SU-DHL-6 (cell line): ENCODE measurements at regions not wholly inside any gene's neighbourhood (a gene's known extent, or its start where the extent isn't known, plus 50 kb on each side); places are given as distances from the start of the nearest gene placed in this dataset.

Experiments
- H2AFZ ChIP-seq: fragments of 200-600 bp; sonication (generic); 2 replicates; pipeline ENCODE4 v1.6.1; 2014; ENCODE audit warnings: low read depth, mild to moderate bottlenecking, moderate library complexity, mixed read lengths, antibody characterized with exemption, low read length; ENCODE audit not compliant: severe bottlenecking
- H3F3A ChIP-seq: fragments of 200-600 bp; shearing (Covaris generic); 2 replicates; pipeline ENCODE4 v1.6.0; 2016; ENCODE audit warnings: antibody characterized with exemption, mild to moderate bottlenecking; ENCODE audit not compliant: insufficient read depth
- H3K27ac ChIP-seq: fragments of 200-600 bp; sonication (generic); 2 replicates; pipeline ENCODE4 v1.5.1; 2016; ENCODE audit warnings: low read depth, mild to moderate bottlenecking, low read length, moderate library complexity, mixed read lengths
- H3K27me3 ChIP-seq: fragments of 200-600 bp; sonication (generic), shearing (Covaris generic); 2 replicates; pipeline ENCODE4 v1.6.0; 2014; ENCODE audit warnings: mild to moderate bottlenecking, low read length
- H3K36me3 ChIP-seq: fragments of 200-600 bp; sonication (generic); 2 replicates; pipeline ENCODE4 v1.6.1; 2014; ENCODE audit warnings: mild to moderate bottlenecking, low read length, mixed read lengths
- H3K4me2 ChIP-seq: fragments of 300-600, 200-600 bp; shearing (Covaris generic), sonication (generic); 2 replicates; pipeline ENCODE4 v1.6.0; 2014; ENCODE audit warnings: low read length, low read depth, mild to moderate bottlenecking; ENCODE audit not compliant: poor library complexity, severe bottlenecking
- H3K4me3 ChIP-seq: fragments of 200-600 bp; sonication (generic); 2 replicates; pipeline ENCODE4 v1.5.1; 2014; ENCODE audit warnings: antibody characterized with exemption, low read length, mild to moderate bottlenecking, mixed read lengths; ENCODE audit not compliant: insufficient read depth, poor library complexity, severe bottlenecking
- H3K79me2 ChIP-seq: fragments of 200-600 bp; sonication (generic); 2 replicates; pipeline ENCODE4 v1.6.1; 2014; ENCODE audit warnings: mild to moderate bottlenecking, low read length, moderate library complexity; ENCODE audit not compliant: insufficient read depth
- H3K9ac ChIP-seq: fragments of 200-600 bp; sonication (generic); 2 replicates; pipeline ENCODE4 v1.7.0; 2014; ENCODE audit warnings: mild to moderate bottlenecking, low read length
- H3K9me2 ChIP-seq: fragments of 200-600 bp; sonication (generic); replicated peaks from 2 replicates; pipeline ENCODE4 v1.6.1; 2014; ENCODE audit warnings: low read length; ENCODE audit not compliant: insufficient read depth
- H3K9me3 ChIP-seq: fragments of 200-600 bp; sonication (generic); 2 replicates; pipeline ENCODE4 v1.6.1; 2014; ENCODE audit warnings: low read length, mixed read lengths; ENCODE audit not compliant: insufficient read depth
- H4K20me1 ChIP-seq: fragments of 200-600 bp; sonication (generic); 2 replicates; pipeline ENCODE4 v1.6.1; 2014; ENCODE audit warnings: low read depth, mild to moderate bottlenecking, antibody characterized with exemption, low read length, moderate library complexity, mixed read lengths
- CTCF ChIP-seq: fragments of 200-600 bp; sonication (generic); IDR thresholded peaks from one replicate; pipeline ENCODE4 v1.5.1; 2017; ENCODE audit warnings: antibody characterized with exemption, mild to moderate bottlenecking, low read length, moderate library complexity; ENCODE audit not compliant: insufficient read depth, poor library complexity, severe bottlenecking
- EZH2phosphoT487 ChIP-seq: fragments of 200-600 bp; sonication (generic), shearing (Covaris generic); conservative IDR thresholded peaks from 2 replicates; pipeline ENCODE4 v1.6.1; 2018; ENCODE audit warnings: mild to moderate bottlenecking, antibody characterized with exemption, low read length, moderate library complexity, mixed read lengths

DNA sequence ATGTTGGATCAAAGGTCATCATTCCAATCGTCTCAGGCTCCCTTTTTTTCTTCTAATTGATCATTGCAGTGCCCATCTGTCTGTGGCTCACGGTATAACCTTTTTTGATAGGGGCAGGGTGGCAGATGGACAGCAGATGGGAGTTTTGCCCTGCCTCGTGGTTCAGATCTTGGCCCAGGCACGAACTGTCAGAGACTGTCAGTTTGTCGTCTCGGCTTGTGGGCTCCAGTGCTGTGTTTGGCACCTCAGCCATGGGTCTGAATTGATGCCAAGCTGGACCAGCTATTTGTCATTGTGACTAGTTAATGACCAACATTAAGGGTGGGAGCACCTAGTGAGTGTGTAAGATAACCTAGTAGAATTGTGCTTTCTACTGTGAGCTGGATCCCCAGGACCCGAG is 197.6 kb downstream of the PRL start:
- no peak for TF ChIP-seq EZH2phosphoT487
- TF ChIP-seq CTCF: no peak
- H3K4me2 ChIP-seq: no peak overlapping the region
- H3K27me3 ChIP-seq: no peaks in the 10 kb centered on the region
- no peak overlapping the region for H3K9ac ChIP-seq
- H3K4me3 ChIP-seq: no peak overlapping the region
- H3F3A ChIP-seq: no peaks in the 10 kb centered on the region
- no peaks in the 10 kb centered on the region for H3K36me3 ChIP-seq
- H3K79me2 ChIP-seq: no peaks in the 10 kb centered on the region
- no peak overlapping the region for H2AFZ ChIP-seq
- H3K9me2 ChIP-seq: no peaks in the 10 kb centered on the region
- H4K20me1 ChIP-seq: no peaks in the 10 kb centered on the region
- no peaks in the 10 kb centered on the region for H3K9me3 ChIP-seq
- no peak overlapping the region for H3K27ac ChIP-seq

GRCh38 chr6:22099923-22100322 is 196.9 kb downstream of the PRL start:
- Histone ChIP-seq H3K4me3 (no peak overlapping the region), H3K9me2 (no peaks in the 10 kb centered on the region), H3K36me3 (no peaks in the 10 kb centered on the region), H3K27ac (no peak overlapping the region), H3K9me3 (no peaks in the 10 kb centered on the region), H3K4me2 (no peak overlapping the region), H3K79me2 (no peaks in the 10 kb centered on the region), H3K9ac (no peak overlapping the region), H3K27me3 (no peaks in the 10 kb centered on the region), H2AFZ (no peak overlapping the region), H4K20me1 (no peaks in the 10 kb centered on the region), H3F3A (no peaks in the 10 kb centered on the region)
- TF ChIP-seq EZH2phosphoT487 (no peak), CTCF (no peak)

DNA sequence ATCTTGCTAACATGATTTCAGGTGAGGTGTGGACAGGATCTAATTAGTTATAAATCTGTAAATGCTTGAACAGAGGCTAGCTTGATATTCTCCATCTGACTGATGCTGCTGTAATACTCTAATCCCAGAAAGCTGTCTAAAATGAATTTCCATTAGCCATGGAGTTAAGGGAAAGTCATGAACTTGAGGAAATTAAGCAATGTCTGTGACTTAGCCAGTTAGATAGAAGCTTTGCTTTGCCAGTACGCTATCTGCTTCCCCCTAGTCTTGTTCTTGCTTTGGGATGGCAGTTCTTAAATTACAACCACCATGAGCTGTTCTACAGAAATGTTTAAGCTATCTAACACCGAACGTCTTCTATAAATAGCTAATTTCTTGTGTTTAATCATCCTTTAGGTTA is 195.7 kb downstream of the PRL start:
- Histone ChIP-seq H3K27ac (no peak overlapping the region), H3K79me2 (no peaks in the 10 kb centered on the region), H3K9ac (no peak overlapping the region), H2AFZ (no peak overlapping the region), H3K9me2 (no peaks in the 10 kb centered on the region), H4K20me1 (no peaks in the 10 kb centered on the region), H3K4me2 (no peak overlapping the region), H3K36me3 (no peaks in the 10 kb centered on the region), H3F3A (no peaks in the 10 kb centered on the region), H3K4me3 (no peak overlapping the region), H3K27me3 (no peaks in the 10 kb centered on the region), H3K9me3 (no peaks in the 10 kb centered on the region)
- TF ChIP-seq EZH2phosphoT487 (no peak), CTCF (no peak)

- no peaks in the 10 kb centered on the region for H3K36me3 ChIP-seq
- H3K27ac ChIP-seq: no peak overlapping the region
- no peak overlapping the region for H3K9ac ChIP-seq
- H3K4me2 ChIP-seq: no peak overlapping the region
- no peaks in the 10 kb centered on the region for H4K20me1 ChIP-seq
- no peak for TF ChIP-seq EZH2phosphoT487
- TF ChIP-seq CTCF: no peak
- no peaks in the 10 kb centered on the region for H3K79me2 ChIP-seq
- H3F3A ChIP-seq: no peaks in the 10 kb centered on the region
- H3K9me3 ChIP-seq: no peaks in the 10 kb centered on the region
- H3K9me2 ChIP-seq: no peaks in the 10 kb centered on the region
- no peak overlapping the region for H2AFZ ChIP-seq
- no peaks in the 10 kb centered on the region for H3K27me3 ChIP-seq
- H3K4me3 ChIP-seq: no peak overlapping the region
Observed at GRCh38 chr6:22102671-22103070, 194.2 kb downstream of the PRL start.
